GM10266 (cell line): ENCODE measurements at regions not wholly inside any gene's neighbourhood (a gene's known extent, or its start where the extent isn't known, plus 50 kb on each side); places are given as distances from the start of the nearest gene placed in this dataset.

Experiments
- DNase-seq: peaks from one replicate; pipeline ENCODE4 v3.0.0; 2012; ENCODE audit errors: extremely low spot score
- TF ChIP-seq, protein P1 (sequence below): IDR thresholded peaks from 2 replicates; pipeline ENCODE4 v1.5.1; 2012; ENCODE audit warnings: mild to moderate bottlenecking, low read depth; ENCODE audit not compliant: control insufficient read depth, insufficient read depth; ENCODE audit errors: missing control alignments

DNA sequence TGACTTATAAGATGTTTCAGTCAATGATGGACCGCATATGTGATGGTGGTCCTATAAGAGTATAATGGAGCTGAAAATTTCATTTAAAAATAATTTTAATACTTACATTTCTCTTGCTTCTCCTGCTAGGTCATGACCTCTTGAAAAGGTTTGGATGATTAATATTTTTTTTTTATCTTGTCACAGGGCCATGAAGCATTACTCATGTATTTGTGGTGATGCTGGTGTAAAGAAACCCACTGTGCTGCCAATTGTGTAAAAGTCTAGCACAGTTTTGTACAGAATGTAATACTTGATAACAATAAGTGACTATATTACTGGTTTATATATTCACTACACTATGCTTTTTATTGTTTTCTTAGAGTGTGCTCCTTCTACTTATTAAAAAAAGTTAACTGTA is 124.2 kb upstream of the CELF4 start:
- no peak for DNase-seq
- TF ChIP-seq, protein P1, sequence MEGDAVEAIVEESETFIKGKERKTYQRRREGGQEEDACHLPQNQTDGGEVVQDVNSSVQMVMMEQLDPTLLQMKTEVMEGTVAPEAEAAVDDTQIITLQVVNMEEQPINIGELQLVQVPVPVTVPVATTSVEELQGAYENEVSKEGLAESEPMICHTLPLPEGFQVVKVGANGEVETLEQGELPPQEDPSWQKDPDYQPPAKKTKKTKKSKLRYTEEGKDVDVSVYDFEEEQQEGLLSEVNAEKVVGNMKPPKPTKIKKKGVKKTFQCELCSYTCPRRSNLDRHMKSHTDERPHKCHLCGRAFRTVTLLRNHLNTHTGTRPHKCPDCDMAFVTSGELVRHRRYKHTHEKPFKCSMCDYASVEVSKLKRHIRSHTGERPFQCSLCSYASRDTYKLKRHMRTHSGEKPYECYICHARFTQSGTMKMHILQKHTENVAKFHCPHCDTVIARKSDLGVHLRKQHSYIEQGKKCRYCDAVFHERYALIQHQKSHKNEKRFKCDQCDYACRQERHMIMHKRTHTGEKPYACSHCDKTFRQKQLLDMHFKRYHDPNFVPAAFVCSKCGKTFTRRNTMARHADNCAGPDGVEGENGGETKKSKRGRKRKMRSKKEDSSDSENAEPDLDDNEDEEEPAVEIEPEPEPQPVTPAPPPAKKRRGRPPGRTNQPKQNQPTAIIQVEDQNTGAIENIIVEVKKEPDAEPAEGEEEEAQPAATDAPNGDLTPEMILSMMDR, result no peak

DNA sequence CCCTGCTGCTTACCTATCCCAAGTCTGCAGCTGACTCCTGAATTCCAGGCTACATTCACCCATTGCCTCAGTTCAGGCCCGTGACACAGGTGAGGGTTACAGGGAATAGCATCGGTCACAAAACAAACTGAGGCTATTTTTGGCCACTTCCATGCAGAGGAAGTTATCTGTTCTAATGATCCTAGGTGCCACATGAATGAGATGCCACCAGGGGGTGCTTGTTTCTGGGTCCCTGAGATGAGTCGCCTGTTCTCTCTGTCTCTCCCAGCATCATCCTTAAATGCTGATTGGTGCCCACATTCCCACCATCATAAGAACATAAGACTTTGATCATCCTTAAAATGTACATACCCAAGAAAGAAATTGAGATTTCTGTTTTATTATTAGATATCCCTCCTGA is 119.0 kb upstream of the CELF4 start:
- no peak for DNase-seq
- TF ChIP-seq, protein P1, result no peak

DNA sequence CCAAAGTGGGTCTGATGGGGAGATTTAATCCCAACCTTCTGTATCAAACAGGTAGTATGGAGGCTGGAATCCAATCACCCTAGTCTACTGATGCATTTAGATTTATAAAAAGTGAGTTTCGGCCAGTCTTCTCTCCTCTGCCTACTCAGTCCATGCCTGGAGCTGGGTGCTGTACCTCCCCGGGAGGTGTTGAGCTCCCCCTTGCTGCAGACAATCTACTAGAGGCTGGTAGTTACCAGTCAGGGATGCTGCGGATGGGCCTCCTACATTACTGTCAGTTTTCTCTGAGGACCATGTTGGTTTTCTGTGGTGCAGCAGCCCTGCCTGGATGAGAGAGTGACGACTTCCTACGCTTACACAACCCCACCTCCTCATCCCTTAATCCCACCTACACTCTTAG is 118.6 kb upstream of the CELF4 start:
- DNase-seq, result no peak
- TF ChIP-seq, protein P1, result no peak

DNA sequence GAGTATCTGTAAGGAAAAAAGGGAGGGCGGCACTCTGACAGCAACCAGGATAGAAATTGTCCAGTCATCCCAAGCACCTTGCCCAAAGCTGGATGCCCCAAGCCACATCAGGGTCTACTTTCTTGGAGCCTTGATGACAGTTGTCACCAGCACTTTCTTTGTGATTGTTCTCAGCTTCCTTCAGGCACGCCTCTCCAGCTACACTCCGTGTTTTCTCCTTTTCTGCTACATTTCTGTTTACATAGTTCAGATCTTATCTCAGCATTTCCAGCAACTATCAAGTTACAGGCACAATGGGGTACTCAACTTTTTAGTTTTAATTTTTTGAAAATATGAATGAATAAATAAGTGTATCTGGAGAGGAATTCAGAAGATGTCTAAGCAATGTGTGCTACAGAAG is 115.3 kb upstream of the CELF4 start:
- DNase-seq, result no peak
- TF ChIP-seq, protein P1, result no peak

DNA sequence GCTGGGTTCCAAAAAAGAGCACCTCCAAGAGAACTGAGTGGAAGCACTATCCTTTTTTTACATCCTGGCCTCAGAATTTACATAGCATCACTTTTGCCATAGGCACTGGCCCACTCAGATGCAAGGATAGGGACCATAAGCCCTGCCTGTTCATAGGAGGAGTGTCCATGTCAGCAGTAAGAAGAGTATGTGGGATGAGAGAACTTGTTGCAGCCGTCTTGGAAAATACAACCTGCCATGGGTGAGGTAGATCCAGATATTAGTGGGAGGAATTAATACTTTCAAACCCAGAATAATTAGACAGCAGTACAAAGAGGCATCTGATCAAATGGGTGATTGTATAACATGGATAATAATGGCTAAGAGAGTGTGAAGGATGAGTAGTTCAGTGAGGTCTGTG is 110.7 kb upstream of the CELF4 start:
- no peak for DNase-seq
- TF ChIP-seq, protein P1, result no peak

DNA sequence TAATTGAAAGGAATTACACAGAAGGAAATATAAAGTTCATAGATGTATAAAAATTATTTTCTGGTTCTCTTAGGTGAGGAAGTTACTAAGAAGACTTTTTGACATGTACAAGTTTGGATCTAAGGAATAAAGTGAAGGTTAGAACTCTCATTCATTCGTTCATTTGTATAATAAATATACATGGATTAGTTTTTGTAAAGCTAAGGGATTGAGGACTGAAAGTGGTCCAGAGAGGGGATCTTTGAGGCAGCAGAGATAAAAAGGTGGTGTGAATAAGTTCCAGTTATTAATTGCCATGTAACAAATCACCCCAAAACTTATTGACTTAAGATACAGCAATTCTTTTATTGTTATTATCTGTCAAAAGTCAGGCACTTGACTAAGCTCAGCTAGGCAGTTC is 110.1 kb upstream of the CELF4 start:
- no peak for DNase-seq
- TF ChIP-seq, protein P1, result no peak

DNA sequence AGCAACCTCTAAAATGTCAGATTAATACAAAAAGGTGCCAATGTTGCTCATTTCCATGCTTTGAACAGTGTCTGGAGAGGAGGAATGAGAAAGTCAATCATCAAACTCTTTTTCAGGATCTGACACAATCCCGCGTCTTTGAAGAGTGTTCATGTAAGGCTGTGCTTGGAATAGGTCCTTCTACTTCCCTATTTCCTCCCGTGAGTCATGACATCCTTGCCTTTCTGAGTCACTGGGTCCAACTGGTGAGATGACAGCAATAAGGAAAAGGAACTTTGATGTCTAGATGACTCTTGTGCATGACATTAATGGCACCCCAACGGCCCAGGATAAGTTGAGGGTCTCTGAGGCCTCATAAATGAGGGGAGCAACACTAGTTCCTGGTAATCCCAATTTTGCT is 109.0 kb upstream of the CELF4 start:
- TF ChIP-seq, protein P1, result no peak
- no peak for DNase-seq
